Loucy (cell line): ENCODE measurements at regions not wholly inside any gene's neighbourhood (a gene's known extent, or its start where the extent isn't known, plus 50 kb on each side); places are given as distances from the start of the nearest gene placed in this dataset.

Experiments
- H2AFZ ChIP-seq: fragments of 200-600 bp; sonication (generic); 2 replicates; pipeline ENCODE4 v1.6.0; 2016; ENCODE audit warnings: antibody characterized with exemption, mild to moderate bottlenecking, low read length, moderate library complexity
- H3F3A ChIP-seq: fragments of 200-600 bp; 2 replicates; pipeline ENCODE4 v1.6.0; 2016; ENCODE audit warnings: antibody characterized with exemption, low read depth, mild to moderate bottlenecking
- H3K27me3 ChIP-seq: fragments of 200-600 bp; sonication (generic); 2 replicates; pipeline ENCODE4 v1.6.1; 2014; ENCODE audit warnings: low read length, mild to moderate bottlenecking; ENCODE audit not compliant: insufficient read depth, poor library complexity, severe bottlenecking
- H3K36me3 ChIP-seq: fragments of 200-600 bp; sonication (generic); 2 replicates; pipeline ENCODE4 v1.6.1; 2016; ENCODE audit warnings: low read length; ENCODE audit not compliant: insufficient read depth
- H3K4me1 ChIP-seq: fragments of 200-600 bp; sonication (generic); 2 replicates; pipeline ENCODE4 v1.5.1; 2014; ENCODE audit warnings: low read length, mild to moderate bottlenecking; ENCODE audit not compliant: insufficient read depth, poor library complexity, severe bottlenecking
- H3K4me2 ChIP-seq: fragments of 200-600 bp; sonication (generic); 2 replicates; pipeline ENCODE4 v1.6.0; 2014; ENCODE audit warnings: antibody characterized with exemption, low read length, low read depth, mild to moderate bottlenecking; ENCODE audit not compliant: poor library complexity, severe bottlenecking
- H3K4me3 ChIP-seq: fragments of 200-600 bp; sonication (generic); 2 replicates; pipeline ENCODE4 v1.5.1; 2014; ENCODE audit warnings: low read length, mild to moderate bottlenecking, mixed read lengths; ENCODE audit not compliant: poor library complexity, severe bottlenecking
- H3K79me2 ChIP-seq: fragments of 200-600 bp; sonication (generic); 2 replicates; pipeline ENCODE4 v1.6.1; 2014; ENCODE audit warnings: low read length; ENCODE audit not compliant: insufficient read depth
- H3K9ac ChIP-seq: fragments of 200-600 bp; sonication (generic); 2 replicates; pipeline ENCODE4 v1.6.0; 2014; ENCODE audit warnings: mild to moderate bottlenecking, low read depth, low read length, moderate library complexity; ENCODE audit not compliant: poor library complexity, severe bottlenecking
- H3K9me2 ChIP-seq: fragments of 200-600 bp; sonication (generic); replicated peaks from 2 replicates; pipeline ENCODE4 v1.6.1; 2016; ENCODE audit warnings: low read depth, low read length, mixed read lengths
- H3K9me3 ChIP-seq: fragments of 200-600 bp; sonication (generic); 2 replicates; pipeline ENCODE4 v1.6.1; 2014; ENCODE audit warnings: mild to moderate bottlenecking, antibody characterized with exemption, low read length, low read depth; ENCODE audit not compliant: insufficient read depth
- H4K20me1 ChIP-seq: fragments of 200-600 bp; sonication (generic); 2 replicates; pipeline ENCODE4 v1.6.0; 2014; ENCODE audit warnings: antibody characterized with exemption, low read length, mild to moderate bottlenecking; ENCODE audit not compliant: insufficient read depth, poor library complexity, severe bottlenecking
- EZH2phosphoT487 ChIP-seq: fragments of 200-600 bp; IDR thresholded peaks from 2 replicates; pipeline ENCODE4 v1.6.1; 2018; ENCODE audit warnings: antibody characterized with exemption, mild to moderate bottlenecking, moderate library complexity, borderline replicate concordance
- TF ChIP-seq, protein P1 (sequence below): fragments of 200-600 bp; sonication (generic); conservative IDR thresholded peaks from 2 replicates; pipeline ENCODE4 v1.5.1; 2014; ENCODE audit warnings: mild to moderate bottlenecking, antibody characterized with exemption, low read length

DNA sequence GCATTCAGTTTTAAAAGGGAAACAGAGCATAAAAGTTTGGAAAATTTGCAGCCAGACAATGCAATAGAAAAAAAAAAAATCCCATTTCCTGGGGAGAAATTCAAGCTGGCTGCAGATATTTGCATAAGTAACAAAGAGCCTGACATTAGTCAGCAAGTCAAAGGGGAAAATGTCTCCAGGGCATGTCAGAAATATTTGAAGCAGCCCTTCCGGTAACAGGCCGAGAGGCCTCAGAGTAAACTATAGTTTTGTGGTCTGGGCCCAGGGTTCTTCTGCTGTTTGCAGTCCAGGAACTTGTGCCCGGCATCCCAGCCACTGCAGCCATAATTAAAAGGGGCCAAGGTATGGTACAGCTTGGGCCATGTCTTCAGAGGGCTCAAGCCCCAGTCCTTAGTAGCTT lies 411.6 kb upstream of the BCHE start:
- H3K79me2 ChIP-seq, result no peaks in the 10 kb centered on the region
- no peak for TF ChIP-seq EZH2phosphoT487
- H3F3A ChIP-seq, result no peaks in the 10 kb centered on the region
- H3K36me3 ChIP-seq, result no peaks in the 10 kb centered on the region
- H2AFZ ChIP-seq, result no peak overlapping the region
- no peaks in the 10 kb centered on the region for H3K9me2 ChIP-seq
- H4K20me1 ChIP-seq, result no peaks in the 10 kb centered on the region
- H3K4me2 ChIP-seq, result no peak overlapping the region
- no peaks in the 10 kb centered on the region for H3K27me3 ChIP-seq
- no peak overlapping the region for H3K4me3 ChIP-seq
- no peak overlapping the region for H3K9ac ChIP-seq
- no peaks in the 10 kb centered on the region for H3K9me3 ChIP-seq
- H3K4me1 ChIP-seq, result no peaks in the 10 kb centered on the region

DNA sequence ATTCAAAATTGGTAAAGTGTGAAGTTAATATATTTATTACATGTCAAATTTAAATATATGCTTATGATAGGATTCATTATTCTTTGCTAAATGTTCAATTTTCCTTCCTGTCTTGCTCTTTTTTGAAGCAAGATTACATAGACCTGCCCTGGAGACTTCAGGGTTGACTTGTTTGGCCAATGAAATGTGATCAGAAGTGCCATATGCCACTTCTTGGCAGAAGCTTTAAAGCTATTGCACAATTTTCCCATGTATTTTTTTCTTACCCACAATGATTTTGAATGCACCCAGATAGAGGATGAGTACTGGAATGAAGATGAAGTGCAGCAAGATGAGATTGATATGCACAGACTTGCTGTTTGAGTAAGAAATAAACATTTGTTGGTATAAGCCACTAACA lies 406.3 kb upstream of the BCHE start:
- H3K79me2 ChIP-seq, result no peaks in the 10 kb centered on the region
- no peaks in the 10 kb centered on the region for H3K36me3 ChIP-seq
- H2AFZ ChIP-seq, result no peak overlapping the region
- H3K4me3 ChIP-seq, result no peak overlapping the region
- no peaks in the 10 kb centered on the region for H3K9me2 ChIP-seq
- H3K27me3 ChIP-seq, result no peaks in the 10 kb centered on the region
- no peaks in the 10 kb centered on the region for H3K9me3 ChIP-seq
- no peaks in the 10 kb centered on the region for H3K4me1 ChIP-seq
- no peaks in the 10 kb centered on the region for H4K20me1 ChIP-seq
- H3F3A ChIP-seq, result no peaks in the 10 kb centered on the region
- no peak overlapping the region for H3K4me2 ChIP-seq
- TF ChIP-seq EZH2phosphoT487, result no peak
- TF ChIP-seq, protein P1, sequence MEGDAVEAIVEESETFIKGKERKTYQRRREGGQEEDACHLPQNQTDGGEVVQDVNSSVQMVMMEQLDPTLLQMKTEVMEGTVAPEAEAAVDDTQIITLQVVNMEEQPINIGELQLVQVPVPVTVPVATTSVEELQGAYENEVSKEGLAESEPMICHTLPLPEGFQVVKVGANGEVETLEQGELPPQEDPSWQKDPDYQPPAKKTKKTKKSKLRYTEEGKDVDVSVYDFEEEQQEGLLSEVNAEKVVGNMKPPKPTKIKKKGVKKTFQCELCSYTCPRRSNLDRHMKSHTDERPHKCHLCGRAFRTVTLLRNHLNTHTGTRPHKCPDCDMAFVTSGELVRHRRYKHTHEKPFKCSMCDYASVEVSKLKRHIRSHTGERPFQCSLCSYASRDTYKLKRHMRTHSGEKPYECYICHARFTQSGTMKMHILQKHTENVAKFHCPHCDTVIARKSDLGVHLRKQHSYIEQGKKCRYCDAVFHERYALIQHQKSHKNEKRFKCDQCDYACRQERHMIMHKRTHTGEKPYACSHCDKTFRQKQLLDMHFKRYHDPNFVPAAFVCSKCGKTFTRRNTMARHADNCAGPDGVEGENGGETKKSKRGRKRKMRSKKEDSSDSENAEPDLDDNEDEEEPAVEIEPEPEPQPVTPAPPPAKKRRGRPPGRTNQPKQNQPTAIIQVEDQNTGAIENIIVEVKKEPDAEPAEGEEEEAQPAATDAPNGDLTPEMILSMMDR, result no peak
- no peak overlapping the region for H3K9ac ChIP-seq

DNA sequence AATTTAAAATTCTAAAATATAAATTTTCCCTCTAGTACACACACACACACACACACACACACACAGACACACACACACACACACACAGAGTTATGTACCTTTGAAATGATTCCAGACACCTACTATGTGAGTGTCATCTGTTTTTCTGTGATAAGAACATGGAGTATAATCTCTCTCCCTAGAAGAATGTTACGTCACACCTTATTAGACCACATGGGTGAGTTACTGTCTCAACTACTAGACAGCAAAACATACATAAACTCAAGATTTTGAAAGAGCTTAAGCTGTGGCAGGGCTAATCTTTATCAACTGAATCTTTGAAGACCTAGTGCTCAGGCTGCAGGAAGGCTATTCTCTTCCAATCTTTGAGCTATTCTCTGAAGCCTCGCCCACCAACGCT lies 385.9 kb upstream of the BCHE start:
- H3K4me2 ChIP-seq, result no peak overlapping the region
- H3F3A ChIP-seq, result no peaks in the 10 kb centered on the region
- TF ChIP-seq, protein P1, result no peak
- TF ChIP-seq EZH2phosphoT487, result no peak
- H3K9ac ChIP-seq, result no peak overlapping the region
- no peaks in the 10 kb centered on the region for H3K36me3 ChIP-seq
- H3K9me2 ChIP-seq, result no peaks in the 10 kb centered on the region
- no peaks in the 10 kb centered on the region for H3K79me2 ChIP-seq
- no peaks in the 10 kb centered on the region for H3K9me3 ChIP-seq
- H3K4me1 ChIP-seq, result no peaks in the 10 kb centered on the region
- no peak overlapping the region for H3K4me3 ChIP-seq
- H2AFZ ChIP-seq, result no peak overlapping the region
- no peaks in the 10 kb centered on the region for H4K20me1 ChIP-seq
- H3K27me3 ChIP-seq, result no peaks in the 10 kb centered on the region

DNA sequence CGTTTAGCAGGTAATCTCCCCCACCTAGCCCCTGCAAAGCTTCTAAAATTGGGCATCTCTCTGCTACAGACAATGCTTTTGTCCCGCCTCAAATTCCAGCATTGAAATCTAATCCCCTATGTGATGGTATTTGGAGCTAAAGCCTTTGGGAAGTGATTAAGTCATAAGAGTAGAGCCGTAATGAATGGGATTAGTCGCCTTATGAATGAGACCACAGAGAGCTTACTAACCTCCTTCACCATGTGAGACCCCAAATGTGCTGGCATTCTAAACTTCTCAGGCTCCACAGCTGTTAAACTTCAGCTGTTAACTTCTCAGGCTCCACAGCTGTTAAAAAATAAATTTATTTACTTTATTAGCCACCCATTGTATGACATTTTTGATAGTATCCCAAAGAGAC lies 374.2 kb upstream of the BCHE start:
- H3K9me2 ChIP-seq, result no peaks in the 10 kb centered on the region
- no peak overlapping the region for H3K9ac ChIP-seq
- no peaks in the 10 kb centered on the region for H4K20me1 ChIP-seq
- H3F3A ChIP-seq, result no peaks in the 10 kb centered on the region
- TF ChIP-seq, protein P1, result no peak
- no peak for TF ChIP-seq EZH2phosphoT487
- no peaks in the 10 kb centered on the region for H3K27me3 ChIP-seq
- no peaks in the 10 kb centered on the region for H3K9me3 ChIP-seq
- H3K4me3 ChIP-seq, result no peak overlapping the region
- no peaks in the 10 kb centered on the region for H3K79me2 ChIP-seq
- H2AFZ ChIP-seq, result no peak overlapping the region
- no peaks in the 10 kb centered on the region for H3K36me3 ChIP-seq
- H3K4me1 ChIP-seq, result no peaks in the 10 kb centered on the region
- H3K4me2 ChIP-seq, result no peak overlapping the region
